ENCODE measurements at regions not wholly inside any gene's neighbourhood (a gene's known extent, or its start where the extent isn't known, plus 50 kb on each side); places are given as distances from the start of the nearest gene placed in this dataset.

- Histone ChIP-seq H2AFZ (ENCODE audit: control insufficient read depth, low read depth, low read length) (no peak overlapping the region), H3K27me3 (replicated peaks in 1 of 2; ENCODE audit: control insufficient read depth in 2 of 2, insufficient read depth in 2 of 2, low read length in 1 of 2) (peaks cover 0 to 3% of the 10 kb centered on the region in 2 experiments; a peak in 1 of 4 replicates), H3K9ac (ENCODE audit: control insufficient read depth, insufficient read depth, low read length) (no peak overlapping the region), H3K9me3 (replicated peaks; ENCODE audit: control insufficient read depth, insufficient read depth, low read length) (no peaks in the 10 kb centered on the region), H4K20me1 (ENCODE audit: control insufficient read depth, insufficient read depth) (no peaks in the 10 kb centered on the region), H3K36me3 (ENCODE audit: control insufficient read depth in 2 of 2, insufficient read depth in 2 of 2, low read length in 1 of 2) (no peaks in the 10 kb centered on the region), H3K4me1 (ENCODE audit: control insufficient read depth, insufficient read depth, low read length) (no peaks in the 10 kb centered on the region), H3K79me2 (ENCODE audit: control insufficient read depth, insufficient read depth, low read length) (no peaks in the 10 kb centered on the region), H3K4me2 (ENCODE audit: control insufficient read depth, insufficient read depth) (no peak overlapping the region), H3K4me3 (no peak overlapping the region), H3K27ac (ENCODE audit: control insufficient read depth, insufficient read depth) (no peak overlapping the region)
- ATAC-seq (no peak), FAIRE-seq (no peak), DNase-seq (ENCODE audit: low read depth, low spot score) (no peak)
- ChIA-PET POLR2A (no interaction called here), SMC1A (ENCODE audit: uncharacterized antibody, unreplicated experiment) (interaction anchor here (2.0 kb wide), 1 partner anchor 10 kb away, joined by 5 read pairs; no protein-coding TSS in a partner anchor), RAD21 (ENCODE audit: unreplicated experiment) (no interaction called here), CTCF (no interaction called here)
- in situ Hi-C loops (cut with MboI) (loop anchor here (25.0 kb wide), 1 partner anchor 198 kb away; no protein-coding TSS in a partner anchor), intact Hi-C loops (cut with micrococcal nuclease; ENCODE audit: unreplicated experiment) (no loop called here)
- 15% methylated on average over 3 of the region's 3 CpGs for WGBS (ENCODE audit: insufficient coverage, insufficient replicate concordance, low lambda C conversion rate, missing lambda C conversion rate)
- TF ChIP-seq GATAD2B (conservative IDR thresholded peaks at IDR 0.05; ENCODE audit: low read depth) (no peak), SPI1 (IDR thresholded peaks at IDR 0.05; ENCODE audit: borderline replicate concordance, insufficient read depth, low read depth, low read length) (no peak), TCF12 (IDR thresholded peaks at IDR 0.05; ENCODE audit: low read depth, low read length) (no peak), EED (IDR thresholded peaks at IDR 0.05; ENCODE audit: low read depth) (no peak), ZNF687 (IDR thresholded peaks at IDR 0.05) (no peak), EGR1 (IDR thresholded peaks at IDR 0.05; ENCODE audit: borderline replicate concordance in 1 of 2, low read depth in 2 of 2, low read length in 2 of 2) (no peak), ZNF207 (IDR thresholded peaks at IDR 0.05; ENCODE audit: borderline replicate concordance) (no peak), KDM1A (IDR thresholded peaks at IDR 0.05; ENCODE audit: borderline replicate concordance) (no peak), YBX1 (IDR thresholded peaks at IDR 0.05) (no peak), ZNF622 (IDR thresholded peaks at IDR 0.05) (no peak), KLF5 (IDR thresholded peaks at IDR 0.05; ENCODE audit: partially characterized antibody) (no peak), NBN (IDR thresholded peaks at IDR 0.05) (no peak), TCF7 (IDR thresholded peaks at IDR 0.05; ENCODE audit: borderline replicate concordance) (no peak), RUNX3 (IDR thresholded peaks at IDR 0.05; ENCODE audit: low read length) (no peak), MTA2 (IDR thresholded peaks at IDR 0.05; ENCODE audit: low read depth) (no peak), ZBED1 (IDR thresholded peaks at IDR 0.05; ENCODE audit: borderline replicate concordance) (no peak), TAF1 (IDR thresholded peaks at IDR 0.05; ENCODE audit: borderline replicate concordance, low read depth, low read length) (no peak), TARDBP (IDR thresholded peaks at IDR 0.05; ENCODE audit: borderline replicate concordance) (no peak), PBX3 (IDR thresholded peaks at IDR 0.05; ENCODE audit: insufficient replicate concordance, low read depth, low read length) (no peak)
- no TSS peak for BruUV-seq (replicated peaks)
Measured at GRCh38 chr10:21289271-21289670, 236.2 kb downstream of the SKIDA1 start.
